Activated T-cell treated with anti-CD3 and anti-CD28 coated beads, Interleukin-2, amount 50 U/mL, for 48 hours (primary cell): ENCODE measurements at regions not wholly inside any gene's neighbourhood (a gene's known extent, or its start where the extent isn't known, plus 50 kb on each side); places are given as distances from the start of the nearest gene placed in this dataset.

ENCODE experiments used
- DNase-seq, 2 experiments: peaks; one replicate each; pipeline ENCODE4 v3.0.0-alpha.2; 2020

GRCh38 chr5:89044674-89045200 lies 161.8 kb upstream of the MEF2C start:
- DNase-seq: no peak

DNA sequence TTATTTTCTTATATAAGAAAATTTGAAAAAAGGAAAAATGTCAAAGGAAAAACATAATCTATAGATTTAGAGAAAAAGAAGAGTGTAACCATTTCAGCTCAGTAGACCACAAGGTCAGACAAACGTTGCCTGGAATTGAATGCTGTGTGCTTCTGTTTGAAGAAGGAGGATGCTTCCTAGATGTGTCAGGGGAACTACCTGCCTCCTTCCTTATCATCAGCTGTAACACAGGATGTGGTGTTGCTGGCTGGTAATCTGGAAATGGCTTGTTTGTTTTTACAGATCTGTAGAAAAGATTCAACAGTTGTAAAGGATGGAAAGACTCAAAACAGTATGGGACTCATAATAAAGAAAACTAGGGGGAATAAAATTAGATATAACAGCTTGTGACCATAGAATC lies 160.7 kb upstream of the MEF2C start:
- DNase-seq: no peak

DNA sequence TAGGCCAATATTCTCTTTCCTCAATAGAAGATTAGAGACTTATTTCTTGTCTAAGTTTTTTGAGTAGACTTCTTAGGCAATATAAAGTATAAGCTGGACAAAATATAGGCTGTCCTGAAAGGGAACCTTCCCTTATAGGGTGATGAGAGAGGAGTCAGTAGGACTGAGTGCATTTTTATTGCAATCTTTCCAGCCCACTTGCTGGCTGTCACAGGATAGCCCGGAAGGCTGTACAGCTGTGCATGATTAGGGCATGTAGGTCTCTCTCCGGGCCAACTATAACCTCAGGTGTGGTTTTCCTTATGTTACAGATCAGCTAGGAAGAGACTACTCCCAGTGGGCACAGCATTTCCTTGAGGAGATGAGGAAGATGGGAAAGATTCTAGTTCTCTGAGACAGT lies 159.8 kb upstream of the MEF2C start:
- no peak for DNase-seq

DNA sequence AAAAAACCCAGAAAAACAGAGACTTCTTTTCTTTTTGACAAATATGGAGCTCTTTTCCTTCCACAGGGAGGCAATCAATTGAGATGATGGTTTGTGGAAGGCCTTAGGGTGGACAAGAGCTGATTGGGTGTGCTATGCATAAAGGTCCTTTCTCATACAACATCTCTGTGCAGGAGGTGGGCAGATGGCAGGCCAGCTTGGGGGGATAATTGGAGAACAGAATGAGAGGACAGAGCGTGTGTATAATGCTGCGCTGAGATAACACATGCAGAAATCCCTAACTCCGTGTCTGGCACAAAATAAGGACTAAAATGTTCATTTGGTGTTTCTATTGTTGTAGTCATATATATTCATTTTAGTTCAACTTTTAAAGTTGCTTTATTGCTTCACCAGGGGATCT lies 159.0 kb upstream of the MEF2C start:
- DNase-seq: no peak

DNA sequence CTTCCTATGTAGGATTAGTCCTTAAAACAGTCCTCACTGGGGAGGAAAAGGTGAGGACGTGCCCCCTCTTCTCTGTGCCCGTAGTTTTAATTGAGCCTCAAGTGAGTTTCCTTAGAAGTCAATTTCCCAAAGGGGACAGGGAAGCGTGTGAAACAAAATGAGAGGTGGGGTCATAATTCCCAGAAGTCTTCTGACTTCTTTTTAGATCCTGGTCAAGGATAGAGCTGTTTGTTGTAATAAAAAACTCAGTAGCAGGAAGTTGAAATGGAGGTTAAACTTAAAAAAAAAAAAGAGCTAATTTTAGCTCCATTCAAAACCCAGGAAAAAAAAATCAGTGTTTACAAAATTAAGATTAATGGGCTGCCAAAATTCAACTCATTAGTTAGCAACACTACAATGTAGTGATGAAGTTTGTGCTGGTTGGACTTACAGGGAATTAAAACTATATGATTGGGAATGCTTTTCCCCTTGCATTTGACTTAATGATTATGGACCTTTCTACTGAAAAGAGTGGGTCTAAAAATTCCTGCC lies 158.3 kb upstream of the MEF2C start:
- DNase-seq: no peak

DNA sequence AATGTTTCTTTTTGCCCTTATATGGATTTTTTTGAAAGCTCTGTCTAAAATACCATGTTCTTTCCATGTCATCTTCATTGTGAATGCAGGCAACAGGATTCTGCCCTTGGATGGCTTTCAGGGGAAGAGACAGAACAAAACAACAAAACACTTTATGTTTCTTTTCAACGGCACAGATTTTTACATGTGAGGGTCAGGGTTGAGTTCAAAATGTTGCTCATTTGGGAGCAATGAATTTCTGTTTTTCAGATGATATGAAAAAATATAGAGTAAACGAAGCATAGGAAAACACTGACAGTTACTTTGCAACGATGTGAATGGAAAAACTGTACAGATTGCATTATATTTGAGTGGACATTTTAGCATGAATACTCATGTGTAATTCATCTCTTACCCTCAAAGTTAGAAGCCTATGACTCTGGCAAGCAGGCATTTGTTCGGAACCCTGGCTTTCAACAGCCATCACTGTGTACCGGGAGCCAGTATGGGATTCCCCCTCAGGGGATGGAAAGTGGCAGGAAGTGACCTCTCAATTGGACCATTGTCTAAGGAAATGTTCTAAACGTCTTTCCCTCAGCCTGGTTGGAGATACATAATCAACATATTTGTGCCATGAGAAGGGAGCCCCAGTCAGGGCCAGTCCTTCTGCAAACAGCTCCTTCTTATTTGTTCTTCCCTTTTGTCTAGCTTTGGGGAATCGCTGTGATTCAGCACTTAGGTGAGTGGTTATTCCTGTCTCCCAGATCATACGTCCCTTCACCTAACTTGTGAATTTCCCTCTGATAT lies 153.9 kb upstream of the MEF2C start:
- no peak for DNase-seq

- DNase-seq: no peak
Observed at GRCh38 chr5:89036166-89036565, 153.2 kb upstream of the MEF2C start.

DNA sequence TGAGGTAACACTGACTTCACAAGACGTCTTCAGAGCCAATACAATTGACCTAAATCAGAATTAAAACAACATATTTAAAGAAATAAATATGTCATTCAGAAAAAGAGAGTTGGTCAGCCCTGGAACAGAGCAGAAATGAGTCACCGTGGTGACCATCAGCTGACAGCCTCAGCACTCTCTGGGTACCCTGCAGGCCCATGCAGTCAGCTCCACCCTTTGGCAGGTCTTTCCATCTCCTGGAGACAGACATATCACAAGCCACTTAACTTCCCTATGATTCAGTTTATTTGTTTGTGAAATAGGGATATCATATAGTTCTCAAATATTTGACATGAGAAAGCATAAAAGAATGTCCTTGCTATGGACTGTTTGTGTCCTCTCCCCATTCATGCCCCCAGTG lies 151.6 kb upstream of the MEF2C start:
- no peak for DNase-seq

DNA sequence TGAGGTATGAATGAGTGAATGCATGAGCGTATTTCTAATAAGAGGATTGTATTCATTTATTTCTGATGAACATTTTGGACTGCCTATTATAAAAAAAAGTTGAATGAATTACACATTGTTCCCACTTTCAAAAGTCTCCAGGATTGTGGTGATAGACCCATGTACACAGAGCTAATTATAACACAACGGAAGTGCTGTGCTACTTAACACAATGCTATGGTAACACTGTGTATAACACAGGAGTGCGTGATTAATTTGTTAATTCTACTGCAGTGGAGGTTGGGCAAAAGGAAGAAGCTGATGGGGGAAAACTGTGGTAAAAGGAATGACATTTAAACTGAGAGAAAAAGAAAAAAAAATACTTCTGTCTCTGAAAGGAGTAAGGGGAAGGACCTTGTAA lies 147.8 kb upstream of the MEF2C start:
- DNase-seq: no peak

GRCh38 chr5:89028595-89029285 lies 145.8 kb upstream of the MEF2C start:
- DNase-seq: no peak

DNA sequence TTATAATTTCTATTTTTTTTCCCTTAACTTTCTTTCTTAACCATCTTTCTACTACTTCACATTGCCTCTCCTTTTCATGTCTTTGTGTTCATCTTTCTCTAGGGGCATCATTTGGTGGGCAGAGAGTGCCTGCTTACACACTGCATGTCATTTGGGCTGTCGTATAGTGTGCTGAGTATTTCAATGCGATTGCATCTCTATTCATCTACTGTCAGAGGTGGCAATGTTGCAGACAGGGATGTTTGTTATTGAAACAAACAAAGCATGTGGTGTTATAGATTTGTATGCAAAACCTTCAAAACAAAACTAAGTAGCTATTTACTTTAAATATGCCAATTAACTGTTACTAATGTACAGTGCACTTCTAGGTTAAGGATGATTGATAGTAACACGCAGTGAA lies 141.1 kb upstream of the MEF2C start:
- no peak for DNase-seq

- no peak for DNase-seq
Observed at GRCh38 chr5:89020926-89021610, 138.1 kb upstream of the MEF2C start.

GRCh38 chr5:89016741-89017303 lies 133.8 kb upstream of the MEF2C start:
- DNase-seq: no peak

DNA sequence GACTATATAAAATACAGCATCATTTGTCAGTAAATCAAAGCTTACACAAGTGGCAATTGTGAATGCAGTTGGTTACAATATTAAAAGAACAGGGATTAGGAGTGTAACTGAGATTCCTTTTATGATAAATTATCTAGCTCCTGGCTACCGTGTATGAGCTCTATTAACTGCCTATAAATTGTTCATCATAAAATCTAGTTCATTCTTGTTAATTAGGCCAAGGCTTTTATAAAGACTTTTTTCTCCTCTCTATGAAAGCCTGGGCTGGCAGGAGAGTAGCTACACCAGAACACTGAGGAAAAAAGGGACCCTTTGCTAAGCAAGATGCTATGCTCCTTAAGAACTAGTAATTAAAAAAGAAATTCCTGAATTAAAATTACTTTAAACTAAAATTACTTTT lies 132.4 kb upstream of the MEF2C start:
- DNase-seq: no peak

- DNase-seq: no peak
Observed at GRCh38 chr5:89011778-89012711, 129.1 kb upstream of the MEF2C start.

DNA sequence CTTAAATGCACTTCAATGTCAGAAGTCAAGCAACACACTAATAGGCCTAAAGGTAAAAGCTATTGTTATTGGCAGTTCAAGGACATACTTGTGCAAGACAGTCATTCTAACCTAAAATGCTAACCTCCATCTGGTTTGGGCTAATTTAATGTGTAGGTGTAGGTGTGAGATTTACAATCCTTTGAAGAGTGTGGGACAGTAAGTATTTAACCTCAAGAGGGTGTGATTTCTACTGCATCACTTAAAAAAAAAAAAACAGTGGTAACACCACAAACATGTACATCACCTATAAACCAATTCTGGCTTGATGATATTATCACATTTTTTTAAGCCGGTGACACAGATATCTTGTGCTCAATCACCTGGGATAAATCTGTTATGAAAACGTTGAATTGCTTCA lies 127.5 kb upstream of the MEF2C start:
- DNase-seq: no peak

- no peak for DNase-seq
Observed at GRCh38 chr5:89008291-89008690, 125.3 kb upstream of the MEF2C start.

DNA sequence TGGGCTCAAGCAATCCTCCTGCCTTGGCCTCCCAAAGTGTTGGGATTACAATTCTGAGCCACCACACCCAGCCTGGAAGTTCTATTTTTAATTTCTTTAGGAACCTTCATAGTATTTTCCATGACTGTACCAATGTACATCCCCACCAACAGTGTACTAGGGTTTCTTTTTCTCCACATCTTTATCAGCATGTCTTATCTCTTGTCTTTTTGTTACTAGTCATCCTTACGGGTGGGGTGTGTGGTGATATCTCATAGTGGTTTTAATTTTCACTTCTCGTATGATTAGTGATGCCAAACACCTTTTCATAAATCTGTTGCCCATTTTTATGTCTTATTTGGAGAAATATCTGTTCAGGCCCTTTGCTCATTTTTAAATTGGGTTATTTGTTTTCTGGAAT lies 123.0 kb upstream of the MEF2C start:
- no peak for DNase-seq

GRCh38 chr5:89004379-89004778 lies 121.4 kb upstream of the MEF2C start:
- no peak for DNase-seq

DNA sequence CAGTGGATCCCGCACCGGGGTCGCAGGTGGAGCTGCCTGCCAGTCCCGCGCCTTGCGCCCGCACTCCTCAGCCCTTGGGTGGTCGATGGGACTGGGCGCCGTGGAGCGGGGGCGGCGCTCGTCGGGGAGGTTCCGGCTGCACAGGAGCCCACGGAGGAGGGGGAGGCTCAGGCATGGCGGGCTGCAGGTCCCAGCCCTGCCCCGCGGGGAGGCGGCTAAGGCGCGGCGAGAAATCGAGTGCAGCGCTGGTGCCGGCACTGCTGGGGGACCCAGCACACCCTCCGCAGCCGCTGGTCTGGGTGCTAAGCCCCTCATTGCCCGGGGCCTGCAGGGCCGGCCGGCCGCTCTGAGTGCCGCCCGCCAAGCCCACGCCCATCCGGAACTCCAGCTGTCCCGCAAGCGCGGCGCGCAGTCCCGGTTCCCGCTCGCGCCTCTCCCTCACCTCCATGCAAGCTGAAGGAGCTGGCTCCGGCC lies 120.6 kb upstream of the MEF2C start:
- no peak for DNase-seq

DNA sequence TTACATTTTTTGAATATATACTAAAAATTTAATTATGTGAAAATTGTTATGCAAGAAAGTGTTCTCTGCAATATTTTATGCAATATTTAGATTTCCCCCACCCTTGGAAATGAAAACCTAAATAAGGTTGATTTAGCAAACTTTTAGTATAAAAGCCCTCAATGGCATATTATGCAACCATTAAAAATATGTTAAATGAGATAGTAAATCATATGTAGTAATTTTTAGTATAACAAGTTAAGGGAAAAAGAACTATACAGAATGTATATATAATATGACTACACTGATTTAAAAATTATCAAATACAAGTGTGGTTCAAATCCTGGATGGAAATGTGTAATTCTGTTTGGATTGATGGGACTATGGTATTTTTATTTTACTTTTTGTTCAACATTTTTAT lies 116.9 kb upstream of the MEF2C start:
- DNase-seq: no peak

DNA sequence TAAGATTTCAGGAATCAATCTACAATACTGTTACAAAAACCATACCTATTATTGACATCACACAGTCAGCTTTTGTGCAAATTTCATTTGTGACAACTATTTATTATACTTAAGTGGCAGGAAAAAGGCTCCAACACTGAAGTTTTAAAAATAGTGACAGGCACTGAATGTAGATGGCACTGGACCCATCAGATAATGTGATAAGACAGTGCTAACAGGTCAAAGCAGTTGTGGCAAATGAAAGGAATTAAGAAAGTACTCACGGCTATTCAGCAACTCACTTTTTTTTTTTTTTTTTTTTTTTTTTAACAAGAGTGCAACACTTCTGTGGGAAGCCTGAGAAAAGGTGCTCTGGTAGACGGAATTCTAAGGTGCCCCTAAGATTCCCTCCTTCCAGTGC lies 115.0 kb upstream of the MEF2C start:
- DNase-seq: no peak
